ENCODE measurements at regions not wholly inside any gene's neighbourhood (a gene's known extent, or its start where the extent isn't known, plus 50 kb on each side); places are given as distances from the start of the nearest gene placed in this dataset.
"Not testable (repeated sequence)": the region's sequence is repeated elsewhere in the genome, so short reads cannot be mapped to it uniquely, and the experiment has no call there.

- H3K4me3 ChIP-seq = no peak overlapping the region
These were observed 1301.2 kb downstream of the JRKL start for GRCh38 chr11:97691061-97691460.

GRCh38 chr11:97702951-97703350 lies 1313.1 kb downstream of the JRKL start:
- H3K27me3 ChIP-seq = no peaks in the 10 kb centered on the region
- H3K4me1 ChIP-seq = no peaks in the 10 kb centered on the region
- H3K36me3 ChIP-seq = no peaks in the 10 kb centered on the region
- TF ChIP-seq CTCF (IDR thresholded peaks at IDR 0.05 in 4 of 5, conservative IDR thresholded peaks at IDR 0.05 in 1 of 5) = no peak
- no peak for TF ChIP-seq POLR2A (IDR thresholded peaks at IDR 0.05)
- in situ Hi-C loops (cut with MboI; ENCODE audit: low sequenced_read_pairs in 4 of 4) = no loop called here
- intact Hi-C loops (cut with DNase I; ENCODE audit: low total_unique reads) = no loop called here
- no peak overlapping the region for H3K4me3 ChIP-seq
- no peak overlapping the region for H3K27ac ChIP-seq
- ATAC-seq = no peak
- H3K9me3 ChIP-seq = no peaks in the 10 kb centered on the region
- no peak for DNase-seq

More at GRCh38 chr11:97691061-97691460, 1301.2 kb downstream of the JRKL start:
- DNase-seq (no peak), ATAC-seq (no peak)
- Histone ChIP-seq H3K4me1 (no peaks in the 10 kb centered on the region), H3K27me3 (no peaks in the 10 kb centered on the region), H3K36me3 (no peaks in the 10 kb centered on the region), H3K27ac (no peak overlapping the region), H3K9me3 (no peaks in the 10 kb centered on the region)
- intact Hi-C loops (cut with DNase I; ENCODE audit: low total_unique reads) (no loop called here), in situ Hi-C loops (cut with MboI; ENCODE audit: low sequenced_read_pairs in 4 of 4) (no loop called here)
- TF ChIP-seq CTCF (IDR thresholded peaks at IDR 0.05 in 4 of 5, conservative IDR thresholded peaks at IDR 0.05 in 1 of 5) = no peak
- no peak for TF ChIP-seq POLR2A (IDR thresholded peaks at IDR 0.05)

- in situ Hi-C loops (cut with MboI; ENCODE audit: low sequenced_read_pairs in 4 of 4) (no loop called here), intact Hi-C loops (cut with DNase I; ENCODE audit: low total_unique reads) (no loop called here)
- TF ChIP-seq POLR2A (IDR thresholded peaks at IDR 0.05) (no peak), CTCF (IDR thresholded peaks at IDR 0.05 in 4 of 5, conservative IDR thresholded peaks at IDR 0.05 in 1 of 5) (no peak)
- no peaks in the 10 kb centered on the region for H3K4me1 ChIP-seq
- no peaks in the 10 kb centered on the region for H3K27me3 ChIP-seq
- no peaks in the 10 kb centered on the region for H3K9me3 ChIP-seq
- H3K27ac ChIP-seq = no peak overlapping the region
- no peak overlapping the region for H3K4me3 ChIP-seq
- DNase-seq = no peak
- no peak for ATAC-seq
- no peaks in the 10 kb centered on the region for H3K36me3 ChIP-seq
These were observed 1314.0 kb downstream of the JRKL start for GRCh38 chr11:97703851-97704250.

- H3K9me3 ChIP-seq; intact Hi-C loops (cut with DNase I; ENCODE audit: low total_unique reads); H3K4me1 ChIP-seq; DNase-seq; in situ Hi-C loops (cut with MboI; ENCODE audit: low sequenced_read_pairs in 4 of 4); H3K4me3 ChIP-seq; ATAC-seq; H3K36me3 ChIP-seq; H3K27ac ChIP-seq; H3K27me3 ChIP-seq: not testable (repeated sequence)
These were observed 1315.3 kb upstream of the CNTN5 start for GRCh38 chr11:97705441-97705840.

- intact Hi-C loops (cut with DNase I; ENCODE audit: low total_unique reads) = no loop called here
- in situ Hi-C loops (cut with MboI; ENCODE audit: low sequenced_read_pairs in 4 of 4) = no loop called here
- Histone ChIP-seq H3K4me1 (no peaks in the 10 kb centered on the region), H3K27ac (no peak overlapping the region), H3K36me3 (no peaks in the 10 kb centered on the region), H3K9me3 (no peaks in the 10 kb centered on the region), H3K4me3 (no peak overlapping the region), H3K27me3 (no peaks in the 10 kb centered on the region)
- TF ChIP-seq POLR2A (IDR thresholded peaks at IDR 0.05) (no peak), CTCF (IDR thresholded peaks at IDR 0.05 in 4 of 5, conservative IDR thresholded peaks at IDR 0.05 in 1 of 5) (no peak)
- ATAC-seq (no peak), DNase-seq (no peak)
These were observed 1302.8 kb upstream of the CNTN5 start for GRCh38 chr11:97717922-97718321.

Data from gastrocnemius medialis (tissue), 4 donors.